T-helper 2 cell treated with Interferon-gamma antibody and Interleukin-4, amounts not matched to agents 100 ng/mL and 5 ng/mL, for 36 hours (primary cell): ENCODE measurements at regions not wholly inside any gene's neighbourhood (a gene's known extent, or its start where the extent isn't known, plus 50 kb on each side); places are given as distances from the start of the nearest gene placed in this dataset.
"Not testable (repeated sequence)": the region's sequence is repeated elsewhere in the genome, so short reads cannot be mapped to it uniquely, and the experiment has no call there.

Experiments
- intact Hi-C: fragments of 100-400 bp; cut with micrococcal nuclease; formaldehyde crosslinking; loops from one replicate; pipeline ENCODE4 v1.15.1; 2023

DNA sequence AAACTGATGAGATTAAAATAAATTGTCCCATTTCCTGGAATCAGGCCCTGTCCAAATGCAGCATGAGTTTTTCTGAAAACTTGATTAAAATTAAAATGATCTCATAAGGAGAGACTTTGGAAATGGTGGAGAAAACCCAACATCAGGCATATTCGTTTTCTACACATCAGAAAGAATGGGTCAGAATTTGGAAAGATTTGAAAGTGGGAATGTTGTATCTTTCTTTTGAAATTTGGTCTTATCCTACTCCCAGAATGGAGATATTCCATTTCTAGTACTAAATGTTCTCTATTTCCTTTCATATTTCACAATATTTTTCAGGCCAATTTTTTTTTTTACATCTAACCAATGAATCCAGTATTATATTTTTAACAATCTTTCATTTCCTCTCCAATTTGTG lies 223.9 kb upstream of the RXFP2 start:
- intact Hi-C loops: no loop called here

DNA sequence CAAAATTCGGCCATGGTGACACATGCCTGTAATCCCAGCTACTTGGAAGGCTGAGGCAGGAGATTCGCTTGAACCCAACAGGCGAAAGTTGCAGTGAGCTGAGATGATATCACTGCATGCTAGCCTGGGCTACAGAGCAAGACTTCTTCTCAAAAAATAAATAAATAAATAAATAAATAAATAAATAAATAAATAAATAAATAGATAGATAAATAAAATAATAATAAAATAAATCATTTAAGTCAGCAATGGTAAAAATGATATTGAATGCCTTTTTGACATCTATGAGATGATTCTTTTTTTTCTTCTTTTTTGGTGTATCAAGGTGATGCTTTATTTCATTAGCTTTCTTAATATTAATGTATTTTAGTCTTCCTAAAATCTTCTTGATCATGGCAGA lies 221.7 kb upstream of the RXFP2 start:
- intact Hi-C loops: no loop called here

DNA sequence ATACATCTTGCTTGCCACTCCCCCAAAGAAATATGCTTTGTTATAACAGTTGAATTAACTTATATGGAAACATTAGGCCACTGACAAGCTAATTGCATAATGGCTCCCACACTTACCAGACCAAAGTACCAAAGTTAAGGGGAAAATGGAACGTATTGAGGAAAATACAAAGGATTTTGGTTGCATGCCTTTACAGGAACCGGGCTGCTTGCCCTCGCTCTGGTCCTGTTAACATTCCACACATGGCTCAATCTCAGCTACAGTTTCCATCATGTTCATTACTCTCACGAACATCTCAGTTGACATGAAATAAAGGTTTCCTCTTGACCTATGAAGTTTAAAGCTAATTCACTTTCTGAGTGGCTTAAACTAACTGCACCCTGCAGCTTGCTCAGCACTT lies 220.7 kb upstream of the RXFP2 start:
- intact Hi-C loops: no loop called here

DNA sequence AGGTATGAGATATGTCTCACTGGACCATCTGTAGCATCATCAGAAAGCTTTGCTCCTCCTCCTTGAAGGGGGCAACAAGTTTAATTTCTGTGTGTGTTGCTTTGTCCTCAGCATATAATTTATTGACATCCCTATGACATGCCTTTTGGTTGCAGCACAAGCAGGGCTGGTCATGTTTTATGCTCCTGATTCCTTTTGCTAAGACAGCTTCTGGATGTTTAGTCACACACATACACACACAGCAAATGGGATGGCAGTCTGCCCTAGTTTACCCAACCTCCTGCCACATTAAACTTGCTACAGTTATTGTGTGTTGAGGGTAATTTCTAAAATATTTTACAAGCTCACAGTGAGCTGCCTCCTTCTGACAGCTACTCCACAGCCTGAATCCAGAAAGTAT lies 217.9 kb upstream of the RXFP2 start:
- intact Hi-C loops: no loop called here

DNA sequence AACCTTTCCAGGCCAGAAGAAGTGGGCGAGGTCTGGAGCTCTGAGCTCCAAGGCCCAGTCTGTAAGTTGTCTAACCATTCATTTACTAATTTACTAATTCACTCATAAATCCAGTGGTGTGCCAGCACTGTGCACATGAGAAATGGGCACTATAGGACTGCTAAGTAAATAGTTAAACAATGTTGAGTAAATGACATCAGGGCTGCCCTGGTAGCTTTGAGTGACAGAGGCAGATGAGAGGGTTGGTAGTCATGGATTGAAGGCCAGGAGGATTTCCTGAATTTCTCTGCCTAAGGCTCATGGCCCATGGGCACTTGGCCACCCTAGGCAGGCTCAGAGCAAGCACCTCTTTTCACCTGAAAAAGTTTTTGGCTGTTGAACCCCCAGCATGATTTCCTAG lies 216.9 kb upstream of the RXFP2 start:
- intact Hi-C loops: no loop called here

DNA sequence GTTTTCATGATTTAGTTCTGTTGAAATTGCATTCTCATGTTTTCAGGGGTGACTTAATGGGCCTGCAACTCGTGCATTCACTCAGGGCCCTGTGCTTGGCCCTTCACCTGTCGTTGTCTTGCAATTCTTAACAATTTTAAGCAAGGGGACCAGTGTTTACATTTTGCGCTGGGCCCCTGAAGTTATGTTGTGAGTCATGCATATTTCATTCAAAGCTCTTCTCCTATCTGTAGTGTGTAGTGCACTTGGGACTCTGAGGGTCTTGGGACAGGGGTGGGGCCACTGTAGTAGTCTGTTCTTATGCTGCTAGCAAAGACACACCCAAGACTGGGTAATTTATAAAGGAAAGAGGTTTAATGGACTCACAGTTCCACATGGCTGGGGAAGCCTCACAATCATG lies 211.2 kb upstream of the RXFP2 start:
- intact Hi-C loops: no loop called here

DNA sequence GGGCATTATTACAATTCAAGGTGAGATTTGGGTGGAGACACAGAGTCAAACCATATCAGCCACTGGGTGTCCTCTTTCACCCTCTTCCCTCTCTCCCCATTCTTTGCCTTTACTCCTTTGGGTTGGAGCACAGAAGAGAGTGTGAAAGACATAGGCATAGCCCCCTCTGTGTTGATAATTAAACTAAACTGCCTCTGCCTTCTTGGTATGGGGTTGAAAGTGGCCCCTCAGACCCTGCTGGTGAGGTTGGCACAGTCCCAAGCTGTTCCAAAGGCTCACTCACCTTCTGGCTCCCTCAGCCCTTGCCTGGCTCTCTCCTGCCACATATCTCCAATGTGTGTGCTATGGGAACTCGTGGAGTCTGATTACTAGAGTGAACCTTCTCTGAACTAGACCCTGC lies 210.6 kb upstream of the RXFP2 start:
- intact Hi-C loops: no loop called here

DNA sequence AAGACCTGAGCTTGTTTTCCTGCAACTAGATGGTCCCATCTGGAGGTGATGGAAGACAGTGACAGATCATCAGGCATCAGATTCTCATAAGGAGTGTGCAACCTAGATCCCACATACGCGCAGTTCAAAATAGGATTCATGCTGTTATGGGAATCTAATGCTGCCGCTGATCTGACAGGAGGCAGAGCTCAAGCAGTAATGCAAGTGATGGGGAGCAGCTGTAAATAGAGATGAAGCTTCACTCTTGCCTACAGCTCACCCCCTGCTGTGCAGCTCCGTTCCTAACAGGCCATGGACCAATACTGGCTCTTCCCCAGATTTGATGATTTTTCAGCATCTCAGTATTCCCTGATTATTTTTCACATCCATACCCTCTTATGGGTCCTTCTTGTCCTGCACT lies 208.4 kb upstream of the RXFP2 start:
- intact Hi-C loops: no loop called here

DNA sequence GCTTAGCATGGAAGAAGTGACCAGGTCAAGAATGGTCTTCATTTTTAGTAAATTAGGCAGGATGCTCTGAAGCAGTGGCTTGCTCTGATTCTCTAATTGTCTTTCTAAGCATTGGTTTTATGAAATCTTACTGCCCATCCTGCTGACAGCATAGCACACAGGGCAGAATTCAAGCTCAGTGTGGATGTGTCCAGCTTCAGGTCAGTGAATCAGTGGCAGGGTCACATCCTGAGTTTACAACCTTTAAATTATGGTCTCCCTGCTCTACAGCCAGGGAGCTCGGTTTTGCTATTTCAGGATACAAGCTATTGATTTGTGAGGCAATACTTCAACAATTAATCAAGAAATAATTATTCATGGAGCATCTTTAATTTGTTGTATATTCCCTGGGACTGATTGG lies 202.3 kb upstream of the RXFP2 start:
- intact Hi-C loops: no loop called here

DNA sequence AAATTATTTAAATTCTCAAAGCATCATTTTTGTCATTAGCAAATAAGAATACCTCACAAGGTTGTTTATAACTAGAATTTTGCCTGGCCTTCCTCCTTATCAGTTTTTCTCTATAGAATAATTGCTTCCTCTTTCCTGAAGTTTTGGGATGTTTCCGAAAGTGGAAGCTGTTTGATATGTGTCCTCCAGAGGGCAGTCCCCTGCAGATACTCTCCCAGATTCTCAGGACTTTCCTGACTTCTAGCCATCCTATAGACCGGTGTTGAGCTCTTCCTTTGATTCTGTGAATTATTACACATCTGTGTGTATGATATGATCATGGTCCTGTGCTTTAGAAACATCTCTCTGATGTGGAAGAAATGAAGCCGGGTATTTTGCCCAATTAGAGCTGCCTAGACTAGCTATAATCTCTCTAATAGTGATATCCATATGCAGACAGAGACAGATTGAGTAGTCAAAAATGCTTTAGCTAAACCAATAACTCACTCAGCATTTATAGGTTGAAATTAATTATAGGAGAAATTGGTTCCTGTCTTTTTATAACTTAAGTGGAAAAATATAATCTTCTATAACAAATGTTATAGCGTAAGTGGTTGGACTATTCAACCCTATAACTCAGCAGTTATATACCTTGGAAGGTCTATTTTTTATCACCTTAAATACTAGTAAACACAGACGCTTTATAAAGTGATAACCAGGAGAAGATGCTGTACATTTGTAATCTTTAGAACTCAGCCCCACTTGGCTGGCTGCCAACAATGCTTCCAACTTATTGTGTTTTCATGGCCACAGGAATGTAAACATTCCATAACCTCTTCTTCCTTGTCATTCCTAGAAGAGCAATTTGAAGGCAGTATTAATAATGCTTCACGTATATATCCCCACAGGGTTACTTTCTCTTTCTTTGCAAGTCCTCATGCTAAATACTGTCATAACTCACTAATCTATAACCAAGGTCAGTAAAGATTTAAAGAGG lies 201.0 kb upstream of the RXFP2 start:
- intact Hi-C loops: no loop called here

DNA sequence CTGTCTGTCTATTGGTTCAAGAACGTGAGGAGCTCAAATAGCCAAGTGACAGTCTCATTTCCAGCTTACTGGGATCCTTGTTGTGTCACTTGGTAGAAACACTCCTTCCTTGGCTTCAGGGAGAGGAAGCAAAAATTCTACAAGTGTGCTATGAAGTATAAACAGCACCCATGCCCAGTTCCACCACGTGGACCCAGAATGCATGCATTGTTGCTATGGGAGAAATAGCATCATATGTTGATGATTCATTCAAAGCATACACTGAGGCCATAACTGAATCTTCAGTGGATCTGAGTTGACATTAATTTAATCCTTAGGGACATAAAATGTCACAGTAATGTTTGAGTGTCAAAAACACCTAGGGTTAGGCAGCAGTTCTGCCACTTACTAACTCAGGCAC lies 199.0 kb upstream of the RXFP2 start:
- intact Hi-C loops: no loop called here

DNA sequence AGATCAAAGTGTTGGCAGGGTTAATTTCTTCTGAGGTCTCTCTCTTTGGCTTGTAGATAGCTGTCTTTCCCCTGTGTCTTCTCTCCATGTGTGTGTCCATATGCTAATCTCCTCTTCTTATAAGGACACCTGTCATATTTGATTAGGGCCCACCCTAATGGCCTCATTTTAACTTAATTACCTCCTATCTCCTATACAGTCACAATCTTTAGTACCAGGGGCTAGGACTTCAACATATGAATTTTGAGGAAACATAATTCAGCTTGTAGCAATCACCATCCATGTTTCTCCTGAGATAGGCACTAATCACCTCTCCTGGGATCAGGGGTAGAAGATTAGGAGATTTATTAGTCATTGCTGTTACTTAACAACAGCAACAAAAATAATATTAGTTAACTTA lies 196.1 kb upstream of the RXFP2 start:
- intact Hi-C loops: no loop called here

DNA sequence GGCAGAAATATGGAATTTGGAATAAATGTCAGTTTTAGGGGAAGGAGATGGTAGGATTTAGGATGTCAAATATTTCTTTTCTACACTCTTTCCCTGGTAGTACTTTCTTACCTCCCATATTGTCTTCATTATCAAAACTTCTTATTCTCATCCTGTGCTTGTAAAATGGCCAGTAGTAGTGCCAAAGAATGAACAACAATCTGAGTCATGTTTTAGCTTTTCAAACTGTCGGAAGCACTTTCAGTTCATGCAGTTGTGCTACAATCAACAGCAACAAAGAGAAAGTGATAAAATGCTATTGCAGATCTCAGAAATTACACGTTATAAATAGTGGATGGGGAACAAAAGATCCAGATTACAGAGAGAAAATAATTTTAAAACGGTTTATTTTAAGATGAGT lies 193.7 kb upstream of the RXFP2 start:
- intact Hi-C loops: no loop called here

DNA sequence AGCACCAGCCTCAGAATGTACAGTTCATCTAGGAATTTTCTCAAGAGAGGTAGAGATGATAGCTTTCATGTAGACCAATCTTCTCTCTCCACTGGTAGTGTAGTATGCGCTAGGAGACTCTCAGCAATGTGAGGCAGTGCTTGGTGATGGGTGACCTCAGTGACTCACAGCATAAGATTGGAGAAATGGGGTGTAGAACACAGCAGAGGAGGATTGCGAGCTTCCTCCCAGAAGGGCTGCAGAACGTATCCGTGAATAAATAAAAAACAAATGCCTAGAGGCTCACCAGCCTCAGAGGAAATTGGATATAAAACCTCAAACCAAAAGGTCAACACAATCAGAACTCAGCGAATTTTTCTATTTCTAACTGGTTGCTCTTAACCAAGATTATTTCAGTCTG lies 182.9 kb upstream of the RXFP2 start:
- intact Hi-C loops: no loop called here

DNA sequence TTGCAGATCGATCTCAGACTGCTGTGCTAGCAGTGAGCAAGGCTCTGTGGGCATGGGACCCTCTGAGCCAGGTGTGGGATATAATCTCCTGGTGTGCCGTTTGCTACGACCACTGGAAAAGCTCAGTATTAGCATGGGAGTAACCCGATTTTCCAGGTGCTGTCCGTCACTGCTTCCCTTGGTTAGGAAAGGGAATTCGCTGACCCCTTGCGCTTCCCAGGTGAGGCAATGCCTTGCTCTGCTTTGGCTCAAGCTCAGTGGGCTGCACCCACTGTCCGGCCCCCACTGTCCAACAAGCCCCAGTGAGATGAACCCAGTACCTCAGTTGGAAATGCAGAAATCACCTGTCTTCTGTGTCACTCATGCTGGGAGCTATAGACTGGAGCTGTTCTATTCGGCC lies 155.1 kb upstream of the RXFP2 start:
- intact Hi-C loops: not testable (repeated sequence)

DNA sequence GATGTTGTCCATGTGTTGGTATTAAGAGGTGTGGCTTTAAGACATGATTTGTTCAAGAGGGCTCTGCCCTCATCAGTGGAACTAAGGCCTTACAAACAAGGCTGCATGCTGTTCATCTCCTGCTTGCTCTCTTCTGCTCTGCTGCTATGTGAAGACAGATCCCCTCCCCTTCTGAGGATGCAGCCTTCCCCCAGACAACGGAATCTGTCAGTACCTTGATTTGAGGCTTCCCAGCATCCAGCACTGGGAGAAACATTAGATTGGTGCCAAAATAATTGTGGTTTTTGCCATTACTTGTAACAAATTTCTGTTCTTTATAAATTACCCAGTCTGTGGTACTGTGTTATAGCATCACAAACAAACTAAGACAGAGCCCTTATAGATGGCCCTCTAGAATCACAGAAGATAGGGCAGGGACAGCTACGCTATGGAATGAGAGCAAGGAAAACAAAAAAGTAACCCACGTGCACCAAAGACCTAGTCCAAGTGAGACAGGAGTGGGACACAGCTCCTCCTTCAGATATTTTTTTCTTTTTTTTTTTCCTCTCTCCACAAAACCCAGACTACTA lies 151.5 kb upstream of the RXFP2 start:
- intact Hi-C loops: no loop called here

DNA sequence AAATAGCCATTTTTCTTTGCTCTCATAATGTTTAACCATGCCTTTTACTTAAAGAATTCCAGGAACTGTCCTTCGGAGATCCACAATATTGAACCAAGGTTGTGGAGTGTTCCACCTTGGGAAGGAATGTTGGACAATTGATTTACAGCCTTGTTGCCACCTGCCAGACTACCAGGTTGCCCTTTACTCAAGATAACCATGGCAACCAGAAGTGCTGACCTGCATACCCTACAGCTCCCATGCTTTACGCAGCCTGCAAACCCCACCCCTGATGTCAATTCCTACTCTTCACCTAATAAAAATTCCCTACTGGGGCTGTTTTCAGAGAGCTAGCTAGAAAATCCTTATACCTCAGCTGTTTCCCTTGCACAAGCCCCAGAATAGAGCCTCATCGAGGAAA lies 151.0 kb upstream of the RXFP2 start:
- intact Hi-C loops: no loop called here

DNA sequence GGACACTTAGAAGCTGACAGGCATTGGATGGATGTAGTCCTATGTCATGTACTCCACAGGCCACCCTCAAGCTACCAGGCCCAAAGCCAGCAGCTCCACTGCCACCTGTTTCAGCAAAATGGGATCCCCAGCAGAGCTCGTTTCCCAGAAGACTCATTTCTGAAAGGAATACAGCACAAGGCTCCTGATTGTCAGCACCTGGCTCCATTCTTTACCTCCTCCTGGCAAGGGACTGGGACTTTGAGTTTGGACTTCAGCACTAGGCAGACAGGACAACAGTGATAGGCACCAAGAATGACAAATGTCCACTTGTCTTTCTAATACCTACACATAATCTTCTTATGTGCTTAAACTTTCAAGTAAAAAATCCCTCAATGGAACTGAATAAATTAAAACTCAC lies 150.4 kb upstream of the RXFP2 start:
- intact Hi-C loops: no loop called here

DNA sequence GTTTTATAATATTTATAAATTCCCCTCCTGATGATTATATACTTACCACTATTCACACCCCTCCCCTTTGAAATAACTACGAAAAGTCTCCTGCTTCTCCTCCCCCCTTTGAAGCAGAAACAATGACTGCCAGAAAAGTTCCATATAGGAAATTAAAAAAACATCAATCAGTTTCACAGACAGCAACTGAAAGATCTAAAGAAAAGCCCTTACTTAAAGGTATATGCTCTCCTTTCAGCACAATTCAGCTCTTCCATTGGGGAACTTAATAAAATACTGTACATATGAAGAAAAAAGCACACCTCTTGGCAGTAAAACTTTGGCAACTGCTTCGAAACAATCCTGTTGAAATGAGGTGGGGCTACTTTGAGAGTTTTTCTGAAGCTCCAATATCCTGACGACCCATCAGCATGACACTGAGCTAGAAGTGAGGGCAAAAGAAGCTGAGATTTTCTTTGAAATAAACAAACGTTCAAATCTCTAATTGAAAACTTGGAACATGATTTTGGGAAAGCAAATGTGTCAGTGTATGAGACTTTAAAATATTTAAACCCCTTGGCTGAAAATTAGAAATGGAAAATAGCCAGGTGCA lies 147.6 kb upstream of the RXFP2 start:
- intact Hi-C loops: no loop called here

DNA sequence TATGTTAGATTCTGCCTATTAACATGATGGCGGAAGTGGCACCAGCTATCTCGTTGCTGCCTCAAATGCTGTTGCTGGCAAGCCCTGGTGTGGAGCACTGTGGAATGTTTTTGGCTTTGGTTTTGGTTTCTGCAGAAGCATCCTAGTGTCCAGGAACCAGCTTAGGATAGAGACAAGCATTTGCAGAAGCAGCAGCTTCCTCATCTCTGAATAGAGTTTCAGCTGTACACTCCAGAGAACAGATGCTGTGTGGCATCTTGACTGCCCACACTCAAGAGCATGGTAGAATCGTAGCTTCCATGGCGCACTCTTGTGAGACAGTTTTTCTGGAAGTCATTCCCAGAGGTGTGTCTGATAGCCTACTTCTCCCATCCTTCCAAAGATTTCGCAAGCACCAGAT lies 145.3 kb upstream of the RXFP2 start:
- intact Hi-C loops: no loop called here

DNA sequence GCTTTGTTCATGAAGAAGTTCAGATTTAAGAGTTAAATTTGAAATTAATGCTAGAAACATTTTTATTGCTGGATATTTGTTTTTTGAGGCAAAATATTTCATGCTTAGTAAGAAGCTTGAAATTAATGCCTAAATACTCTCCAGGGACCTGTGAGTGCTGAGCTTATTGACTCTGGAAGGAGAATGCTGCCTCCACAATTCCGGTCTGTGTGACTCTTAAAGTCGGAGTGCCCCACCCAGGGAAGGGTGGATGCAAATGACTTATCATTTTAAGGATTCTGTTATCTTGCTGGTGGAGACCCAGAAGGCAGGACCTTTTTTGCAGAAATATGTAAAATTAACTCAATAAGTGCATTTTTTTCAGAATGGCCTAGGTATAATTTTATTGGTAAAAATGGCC lies 143.8 kb upstream of the RXFP2 start:
- intact Hi-C loops: no loop called here

DNA sequence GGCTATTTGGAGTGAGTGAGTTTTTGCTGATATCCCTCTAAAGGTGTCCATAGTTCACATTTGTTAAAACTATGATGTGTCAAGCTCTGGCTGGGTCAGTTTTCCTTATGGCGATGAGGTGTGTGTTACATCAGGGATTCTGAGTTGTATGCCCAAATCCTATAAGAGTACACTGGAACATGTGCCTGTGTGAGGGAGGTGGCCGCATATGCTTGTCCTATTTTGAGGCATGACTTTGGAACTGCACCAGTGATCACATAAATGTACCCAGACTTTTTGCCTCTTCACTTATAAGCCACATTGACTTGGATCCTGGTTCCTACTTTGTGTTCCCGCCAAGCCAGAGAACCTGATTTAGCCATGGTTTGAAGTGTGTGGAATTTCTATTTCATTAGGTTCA lies 140.3 kb upstream of the RXFP2 start:
- intact Hi-C loops: no loop called here
